ENCODE measurements at regions not wholly inside any gene's neighbourhood (a gene's known extent, or its start where the extent isn't known, plus 50 kb on each side); places are given as distances from the start of the nearest gene placed in this dataset.
"Not testable (repeated sequence)": the region's sequence is repeated elsewhere in the genome, so short reads cannot be mapped to it uniquely, and the experiment has no call there.

- DNase-seq: no peak
Observed at GRCh38 chr14:87041290-87042020, 951.5 kb downstream of the GALC start.

GRCh38 chr14:87034680-87035079 is 958.3 kb downstream of the GALC start:
- no peak for DNase-seq

GRCh38 chr14:87030197-87030596 is 962.8 kb downstream of the GALC start:
- DNase-seq: no peak

- DNase-seq: not testable (repeated sequence)
Observed at GRCh38 chr14:87020106-87020505, 972.9 kb downstream of the GALC start.

- DNase-seq: no peak
Observed at GRCh38 chr14:87018294-87018693, 974.7 kb downstream of the GALC start.

GRCh38 chr14:87017335-87017734 is 975.6 kb downstream of the GALC start:
- DNase-seq: no peak

- no peak for DNase-seq
Observed at GRCh38 chr14:87014856-87015255, 978.1 kb downstream of the GALC start.

- no peak for DNase-seq
Observed at GRCh38 chr14:87013583-87013982, 979.4 kb downstream of the GALC start.

GRCh38 chr14:87008965-87009364 is 984.0 kb downstream of the GALC start:
- DNase-seq: no peak

GRCh38 chr14:87005280-87005679 is 987.7 kb downstream of the GALC start:
- DNase-seq: no peak

- no peak for DNase-seq
Observed at GRCh38 chr14:87002776-87003175, 990.2 kb downstream of the GALC start.

GRCh38 chr14:87001333-87001732 is 991.6 kb downstream of the GALC start:
- DNase-seq: no peak

- no peak for DNase-seq
Observed at GRCh38 chr14:87000081-87000480, 992.9 kb downstream of the GALC start.

GRCh38 chr14:86999036-86999435 is 993.9 kb downstream of the GALC start:
- no peak for DNase-seq

GRCh38 chr14:86997271-86997670 is 995.7 kb downstream of the GALC start:
- DNase-seq: no peak

GRCh38 chr14:86990396-86990795 is 1002.6 kb downstream of the GALC start:
- no peak for DNase-seq

- no peak for DNase-seq
Observed at GRCh38 chr14:86989285-86989684, 1003.7 kb downstream of the GALC start.

- DNase-seq: no peak
Observed at GRCh38 chr14:86987966-86988365, 1005.0 kb downstream of the GALC start.

- no peak for DNase-seq
Observed at GRCh38 chr14:86973177-86973576, 1019.8 kb downstream of the GALC start.

GRCh38 chr14:86971292-86971691 is 1021.7 kb downstream of the GALC start:
- no peak for DNase-seq

GRCh38 chr14:86961106-86961716 is 1031.8 kb downstream of the GALC start:
- no peak for DNase-seq

- no peak for DNase-seq
Observed at GRCh38 chr14:86955771-86956354, 1037.1 kb downstream of the GALC start.

- no peak for DNase-seq
Observed at GRCh38 chr14:86954623-86955022, 1038.4 kb downstream of the GALC start.

GRCh38 chr14:86946446-86946845 is 1046.5 kb downstream of the GALC start:
- no peak for DNase-seq
